ENCODE measurements at regions not wholly inside any gene's neighbourhood (a gene's known extent, or its start where the extent isn't known, plus 50 kb on each side); places are given as distances from the start of the nearest gene placed in this dataset.

GRCh38 chr4:126328914-126329313, 1014.2 kb downstream of the FAT4 start:
- TF ChIP-seq ZNF552 (CRISPR knock-in tag; IDR thresholded peaks at IDR 0.05; ENCODE audit: borderline replicate concordance) (no peak), GABPB1 (CRISPR knock-in tag; IDR thresholded peaks at IDR 0.05) (no peak), ZNF160 (CRISPR knock-in tag; IDR thresholded peaks at IDR 0.05) (no peak), ZNF33A (CRISPR knock-in tag; IDR thresholded peaks at IDR 0.05; ENCODE audit: borderline replicate concordance) (no peak), POLR2A (IDR thresholded peaks at IDR 0.05; ENCODE audit: insufficient read depth in 1 of 2, low read depth in 2 of 2, low read length in 2 of 2) (no peak), RAD21 (CRISPR knock-in tag; IDR thresholded peaks at IDR 0.05) (no peak), ZNF770 (CRISPR knock-in tag; IDR thresholded peaks at IDR 0.05) (no peak)
